ENCODE measurements at regions not wholly inside any gene's neighbourhood (a gene's known extent, or its start where the extent isn't known, plus 50 kb on each side); places are given as distances from the start of the nearest gene placed in this dataset.

DNA sequence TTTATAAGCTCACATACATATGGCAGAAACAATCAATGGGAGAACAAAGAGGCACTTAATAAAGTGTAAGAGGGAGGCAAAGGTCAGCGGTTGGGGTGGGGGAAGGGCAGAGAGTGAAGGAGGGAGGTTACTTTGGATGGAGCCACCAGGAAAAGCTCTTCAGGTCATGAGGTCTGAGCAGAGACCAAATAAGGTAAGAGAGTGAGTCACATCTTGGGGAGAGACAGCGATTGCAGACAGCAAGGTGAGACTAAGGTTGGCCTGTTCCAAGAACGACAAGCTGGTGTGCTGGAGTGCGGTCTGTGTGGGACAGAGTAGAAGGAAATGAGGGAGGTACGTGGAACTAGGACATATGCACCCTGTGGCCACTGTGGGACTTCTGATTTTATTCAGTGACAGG is 74.3 kb upstream of the TOMM7 start:
- Histone ChIP-seq H3K9me3 (no peaks in the 10 kb centered on the region), H3K27ac (no peak overlapping the region), H3K27me3 (no peaks in the 10 kb centered on the region), H3K36me3 (no peaks in the 10 kb centered on the region), H3K4me3 (no peak overlapping the region), H3K4me1 (no peaks in the 10 kb centered on the region)
- TF ChIP-seq, protein P1, sequence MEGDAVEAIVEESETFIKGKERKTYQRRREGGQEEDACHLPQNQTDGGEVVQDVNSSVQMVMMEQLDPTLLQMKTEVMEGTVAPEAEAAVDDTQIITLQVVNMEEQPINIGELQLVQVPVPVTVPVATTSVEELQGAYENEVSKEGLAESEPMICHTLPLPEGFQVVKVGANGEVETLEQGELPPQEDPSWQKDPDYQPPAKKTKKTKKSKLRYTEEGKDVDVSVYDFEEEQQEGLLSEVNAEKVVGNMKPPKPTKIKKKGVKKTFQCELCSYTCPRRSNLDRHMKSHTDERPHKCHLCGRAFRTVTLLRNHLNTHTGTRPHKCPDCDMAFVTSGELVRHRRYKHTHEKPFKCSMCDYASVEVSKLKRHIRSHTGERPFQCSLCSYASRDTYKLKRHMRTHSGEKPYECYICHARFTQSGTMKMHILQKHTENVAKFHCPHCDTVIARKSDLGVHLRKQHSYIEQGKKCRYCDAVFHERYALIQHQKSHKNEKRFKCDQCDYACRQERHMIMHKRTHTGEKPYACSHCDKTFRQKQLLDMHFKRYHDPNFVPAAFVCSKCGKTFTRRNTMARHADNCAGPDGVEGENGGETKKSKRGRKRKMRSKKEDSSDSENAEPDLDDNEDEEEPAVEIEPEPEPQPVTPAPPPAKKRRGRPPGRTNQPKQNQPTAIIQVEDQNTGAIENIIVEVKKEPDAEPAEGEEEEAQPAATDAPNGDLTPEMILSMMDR (IDR thresholded peaks at IDR 0.05) = no peak
- 85 to 88% methylated on average over 5 of the region's 5 CpGs for WGBS, 2 donors
- no peak for DNase-seq
- ATAC-seq = peak in 1 of 8 donors; percentile 27
- intact Hi-C loops (cut with DNase I) = no loop called here

DNA sequence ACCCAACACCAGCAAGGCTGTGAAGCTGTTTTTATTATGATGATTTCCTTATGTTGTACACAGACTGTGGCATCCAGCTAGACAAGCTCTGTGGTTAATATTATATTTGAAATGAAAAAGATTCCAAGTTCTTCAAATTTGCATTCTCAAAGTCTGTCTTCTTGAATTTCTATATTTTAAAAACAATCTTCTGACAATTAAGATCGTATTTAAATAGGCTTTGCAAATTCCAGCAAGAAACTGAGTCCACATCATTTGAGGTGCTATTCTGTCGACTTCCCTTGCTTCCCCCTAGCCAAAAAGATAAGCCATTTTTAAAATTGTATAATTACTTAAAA is 73.1 kb upstream of the TOMM7 start:
- ATAC-seq = no peak
- TF ChIP-seq, protein P1 (IDR thresholded peaks at IDR 0.05) = no peak
- no peaks in the 10 kb centered on the region for H3K36me3 ChIP-seq
- DNase-seq = no peak
- no peaks in the 10 kb centered on the region for H3K9me3 ChIP-seq
- H3K27me3 ChIP-seq = no peaks in the 10 kb centered on the region
- WGBS, 2 donors = 75 to 77% methylated on average over 2 of the region's 2 CpGs
- H3K27ac ChIP-seq = no peak overlapping the region
- no peaks in the 10 kb centered on the region for H3K4me1 ChIP-seq
- H3K4me3 ChIP-seq = no peak overlapping the region
- intact Hi-C loops (cut with DNase I) = no loop called here

DNA sequence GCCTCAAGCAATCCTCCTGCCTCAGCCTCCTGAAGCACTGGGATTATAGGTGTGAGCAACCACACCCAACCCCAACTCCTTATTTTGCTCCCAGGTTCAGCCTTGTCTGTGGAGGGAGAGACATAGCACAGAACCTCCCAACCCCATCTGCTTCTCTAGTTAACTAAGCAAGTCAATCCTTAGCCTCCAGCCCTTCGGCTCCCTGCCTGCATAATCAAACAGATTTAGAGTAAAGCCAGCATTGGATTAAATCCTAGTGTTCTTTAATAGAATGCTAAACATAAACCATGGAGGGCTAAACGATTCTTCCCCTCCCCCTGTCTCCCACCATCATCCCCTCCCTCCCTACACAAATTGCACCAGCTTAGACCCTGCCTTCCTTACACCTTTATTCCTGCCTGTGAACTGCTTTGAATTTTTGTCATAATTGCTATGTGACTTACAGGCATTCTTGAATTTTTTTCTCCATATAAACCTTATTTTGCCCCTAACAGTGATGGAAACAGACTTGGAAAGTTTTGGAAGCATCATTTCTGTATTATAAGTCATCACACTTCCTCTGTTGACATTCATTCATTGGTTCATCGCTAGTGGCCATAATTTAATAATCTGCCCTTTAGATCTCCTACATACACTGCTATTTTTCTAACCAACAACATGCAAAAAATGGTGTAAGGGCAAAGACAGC is 72.6 kb upstream of the TOMM7 start:
- TF ChIP-seq, protein P1 (IDR thresholded peaks at IDR 0.05) = no peak
- no peaks in the 10 kb centered on the region for H3K9me3 ChIP-seq
- 85 to 89% methylated on average over 3 of the region's 3 CpGs for WGBS, 2 donors
- no peaks in the 10 kb centered on the region for H3K27me3 ChIP-seq
- H3K4me3 ChIP-seq = no peak overlapping the region
- no peak for DNase-seq
- no peaks in the 10 kb centered on the region for H3K36me3 ChIP-seq
- no peak overlapping the region for H3K27ac ChIP-seq
- ATAC-seq = no peak
- intact Hi-C loops (cut with DNase I) = no loop called here
- no peaks in the 10 kb centered on the region for H3K4me1 ChIP-seq

DNA sequence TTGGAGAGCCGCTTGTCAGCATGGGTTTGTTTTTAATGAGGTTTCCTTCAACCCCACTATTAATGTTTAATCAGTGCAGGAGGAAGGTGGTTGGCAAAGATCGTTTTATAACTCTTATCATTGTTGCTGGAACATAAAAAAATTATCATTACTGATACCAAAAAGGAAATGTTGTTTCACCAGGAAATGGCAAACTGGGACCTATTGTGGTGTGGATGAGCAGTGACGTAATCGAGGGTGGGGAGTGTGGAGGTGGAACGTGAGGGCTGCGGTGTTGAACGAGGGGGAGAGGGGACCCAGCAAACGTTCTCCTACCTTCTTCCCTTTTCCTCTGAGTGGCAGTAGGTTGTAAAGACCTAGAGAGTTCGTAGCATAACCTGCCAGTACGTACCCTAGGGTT is 71.9 kb upstream of the TOMM7 start:
- H3K27me3 ChIP-seq = no peaks in the 10 kb centered on the region
- intact Hi-C loops (cut with DNase I) = no loop called here
- DNase-seq = no peak
- no peaks in the 10 kb centered on the region for H3K4me1 ChIP-seq
- WGBS, 2 donors = 66 to 67% methylated on average over 10 of the region's 10 CpGs
- TF ChIP-seq, protein P1 (IDR thresholded peaks at IDR 0.05) = no peak
- ATAC-seq = no peak
- H3K27ac ChIP-seq = no peak overlapping the region
- no peak overlapping the region for H3K4me3 ChIP-seq
- no peaks in the 10 kb centered on the region for H3K36me3 ChIP-seq
- no peaks in the 10 kb centered on the region for H3K9me3 ChIP-seq
